GM23338 (cell line): ENCODE measurements at regions not wholly inside any gene's neighbourhood (a gene's known extent, or its start where the extent isn't known, plus 50 kb on each side); places are given as distances from the start of the nearest gene placed in this dataset.

Experiments
- ATAC-seq: fragments of 200-7000 bp; cut with Tn5 transposase; 3 replicates; pipeline ENCODE4 v1.9.1; 2020
- DNase-seq: peaks from one replicate; pipeline ENCODE4 v3.0.0-alpha.2; 2015; ENCODE audit warnings: low spot score
- H2AFZ ChIP-seq: fragments of 200-600 bp; sonication (generic); 2 replicates; pipeline ENCODE4 v1.8.0; 2016; ENCODE audit warnings: antibody characterized with exemption, mild to moderate bottlenecking, moderate library complexity
- H3F3A ChIP-seq: fragments of 200-600 bp; sonication (generic); replicated peaks from 2 replicates; pipeline ENCODE4 v1.8.0; 2017; ENCODE audit warnings: antibody characterized with exemption, mixed run types, low read depth
- H3K27ac ChIP-seq: fragments of 200-600 bp; sonication (generic); 2 replicates; pipeline ENCODE4 v1.6.1; 2016; ENCODE audit warnings: low read depth
- H3K27me3 ChIP-seq: fragments of 200-600 bp; sonication (generic); 2 replicates; pipeline ENCODE4 v1.8.0; 2016; ENCODE audit warnings: mild to moderate bottlenecking, mixed run types, moderate library complexity; ENCODE audit not compliant: insufficient read depth
- H3K36me3 ChIP-seq: fragments of 200-600 bp; sonication (generic); 2 replicates; pipeline ENCODE4 v1.8.0; 2016; ENCODE audit warnings: mild to moderate bottlenecking; ENCODE audit not compliant: insufficient read depth
- H3K4me1 ChIP-seq: fragments of 200-600 bp; sonication (generic); 2 replicates; pipeline ENCODE4 v1.8.0; 2016; ENCODE audit warnings: mild to moderate bottlenecking, moderate library complexity; ENCODE audit not compliant: insufficient read depth
- H3K4me2 ChIP-seq: fragments of 200-600 bp; sonication (generic); 2 replicates; pipeline ENCODE4 v1.7.1; 2017; ENCODE audit warnings: mixed run types
- H3K4me3 ChIP-seq: fragments of 200-600 bp; sonication (generic); 2 replicates; pipeline ENCODE4 v1.6.1; 2016; ENCODE audit warnings: mixed run types
- H3K79me2 ChIP-seq: fragments of 200-600 bp; sonication (generic); replicated peaks from 2 replicates; pipeline ENCODE4 v1.8.0; 2017; ENCODE audit warnings: mild to moderate bottlenecking; ENCODE audit not compliant: insufficient read depth
- H3K9me2 ChIP-seq: fragments of 200-600 bp; sonication (generic); 2 replicates; pipeline ENCODE4 v1.8.0; 2017; ENCODE audit not compliant: insufficient read depth
- H4K20me1 ChIP-seq: fragments of 200-600 bp; sonication (generic); replicated peaks from 2 replicates; pipeline ENCODE4 v1.8.0; 2017; ENCODE audit warnings: mild to moderate bottlenecking; ENCODE audit not compliant: insufficient read depth
- H3K27ac Mint-ChIP-seq: 2 replicates; pipeline ENCODE4 v1.8.0; 2020; ENCODE audit warnings: inconsistent platforms, mild to moderate bottlenecking, moderate library complexity, mixed read lengths
- H3K27me3 Mint-ChIP-seq: 3 replicates; pipeline ENCODE4 v1.8.0; 2022; ENCODE audit warnings: low read depth, mild to moderate bottlenecking, moderate library complexity, mixed read lengths, inconsistent platforms; ENCODE audit not compliant: insufficient read depth, poor library complexity
- H3K36me3 Mint-ChIP-seq: 3 replicates; pipeline ENCODE4 v1.8.0; 2021; ENCODE audit warnings: low read depth, mild to moderate bottlenecking, inconsistent platforms, moderate library complexity, mixed read lengths
- H3K4me1 Mint-ChIP-seq: 3 replicates; pipeline ENCODE4 v1.8.0; 2020; ENCODE audit warnings: mild to moderate bottlenecking, inconsistent platforms, mixed read lengths
- H3K4me3 Mint-ChIP-seq: 3 replicates; pipeline ENCODE4 v1.8.0; 2021; ENCODE audit warnings: moderate library complexity, mild to moderate bottlenecking, inconsistent platforms, mixed read lengths
- H3K9me3 Mint-ChIP-seq: 3 replicates; pipeline ENCODE4 v1.8.0; 2020; ENCODE audit warnings: moderate library complexity, mild to moderate bottlenecking, inconsistent platforms, mixed read lengths
- CREB1 ChIP-seq: fragments of 250-450 bp; sonication (Bioruptor Pico); IDR thresholded peaks from 2 replicates; pipeline ENCODE4 v1.5.0; 2020; ENCODE audit warnings: low read depth, mild to moderate bottlenecking, moderate library complexity
- ETS1 ChIP-seq: IDR thresholded peaks from 2 replicates; pipeline ENCODE4 v1.6.1; 2016; ENCODE audit warnings: antibody characterized with exemption
- EZH2 ChIP-seq: fragments of 200-600 bp; sonication (generic); IDR thresholded peaks from one replicate; pipeline ENCODE4 v1.8.0; 2017; ENCODE audit warnings: antibody characterized with exemption, mild to moderate bottlenecking, low read depth; ENCODE audit not compliant: unreplicated experiment
- EZH2phosphoT487 ChIP-seq: fragments of 200-600 bp; sonication (generic); IDR thresholded peaks from one replicate; pipeline ENCODE4 v1.8.1; 2018; ENCODE audit warnings: antibody characterized with exemption; ENCODE audit not compliant: unreplicated experiment
- JUNB ChIP-seq: IDR thresholded peaks from one replicate; pipeline ENCODE4 v1.6.1; 2016; ENCODE audit warnings: antibody characterized with exemption; ENCODE audit not compliant: unreplicated experiment
- NANOG ChIP-seq: IDR thresholded peaks from 2 replicates; pipeline ENCODE4 v1.6.1; 2016; ENCODE audit warnings: antibody characterized with exemption, borderline replicate concordance
- POLR2AphosphoS5 ChIP-seq: IDR thresholded peaks from 2 replicates; pipeline ENCODE4 v1.6.1; 2016; ENCODE audit warnings: antibody characterized with exemption, low read depth
- STAT1 ChIP-seq: IDR thresholded peaks from one replicate; pipeline ENCODE4 v1.6.1; 2016; ENCODE audit warnings: antibody characterized with exemption; ENCODE audit not compliant: unreplicated experiment
- ZNF331 ChIP-seq: fragments of 250-450 bp; sonication (Bioruptor Pico); IDR thresholded peaks from 2 replicates; pipeline ENCODE4 v1.5.0; 2020; ENCODE audit warnings: low read depth, mild to moderate bottlenecking, moderate library complexity
- TF ChIP-seq, protein P1 (sequence below): fragments of 250-450 bp; sonication (Bioruptor Pico); IDR thresholded peaks from 2 replicates; pipeline ENCODE4 v1.5.0; 2020; ENCODE audit warnings: mild to moderate bottlenecking, moderate library complexity

GRCh38 chr7:130879191-130879590 is 145.2 kb upstream of the KLF14 start (continued):
- TF ChIP-seq, protein P1, sequence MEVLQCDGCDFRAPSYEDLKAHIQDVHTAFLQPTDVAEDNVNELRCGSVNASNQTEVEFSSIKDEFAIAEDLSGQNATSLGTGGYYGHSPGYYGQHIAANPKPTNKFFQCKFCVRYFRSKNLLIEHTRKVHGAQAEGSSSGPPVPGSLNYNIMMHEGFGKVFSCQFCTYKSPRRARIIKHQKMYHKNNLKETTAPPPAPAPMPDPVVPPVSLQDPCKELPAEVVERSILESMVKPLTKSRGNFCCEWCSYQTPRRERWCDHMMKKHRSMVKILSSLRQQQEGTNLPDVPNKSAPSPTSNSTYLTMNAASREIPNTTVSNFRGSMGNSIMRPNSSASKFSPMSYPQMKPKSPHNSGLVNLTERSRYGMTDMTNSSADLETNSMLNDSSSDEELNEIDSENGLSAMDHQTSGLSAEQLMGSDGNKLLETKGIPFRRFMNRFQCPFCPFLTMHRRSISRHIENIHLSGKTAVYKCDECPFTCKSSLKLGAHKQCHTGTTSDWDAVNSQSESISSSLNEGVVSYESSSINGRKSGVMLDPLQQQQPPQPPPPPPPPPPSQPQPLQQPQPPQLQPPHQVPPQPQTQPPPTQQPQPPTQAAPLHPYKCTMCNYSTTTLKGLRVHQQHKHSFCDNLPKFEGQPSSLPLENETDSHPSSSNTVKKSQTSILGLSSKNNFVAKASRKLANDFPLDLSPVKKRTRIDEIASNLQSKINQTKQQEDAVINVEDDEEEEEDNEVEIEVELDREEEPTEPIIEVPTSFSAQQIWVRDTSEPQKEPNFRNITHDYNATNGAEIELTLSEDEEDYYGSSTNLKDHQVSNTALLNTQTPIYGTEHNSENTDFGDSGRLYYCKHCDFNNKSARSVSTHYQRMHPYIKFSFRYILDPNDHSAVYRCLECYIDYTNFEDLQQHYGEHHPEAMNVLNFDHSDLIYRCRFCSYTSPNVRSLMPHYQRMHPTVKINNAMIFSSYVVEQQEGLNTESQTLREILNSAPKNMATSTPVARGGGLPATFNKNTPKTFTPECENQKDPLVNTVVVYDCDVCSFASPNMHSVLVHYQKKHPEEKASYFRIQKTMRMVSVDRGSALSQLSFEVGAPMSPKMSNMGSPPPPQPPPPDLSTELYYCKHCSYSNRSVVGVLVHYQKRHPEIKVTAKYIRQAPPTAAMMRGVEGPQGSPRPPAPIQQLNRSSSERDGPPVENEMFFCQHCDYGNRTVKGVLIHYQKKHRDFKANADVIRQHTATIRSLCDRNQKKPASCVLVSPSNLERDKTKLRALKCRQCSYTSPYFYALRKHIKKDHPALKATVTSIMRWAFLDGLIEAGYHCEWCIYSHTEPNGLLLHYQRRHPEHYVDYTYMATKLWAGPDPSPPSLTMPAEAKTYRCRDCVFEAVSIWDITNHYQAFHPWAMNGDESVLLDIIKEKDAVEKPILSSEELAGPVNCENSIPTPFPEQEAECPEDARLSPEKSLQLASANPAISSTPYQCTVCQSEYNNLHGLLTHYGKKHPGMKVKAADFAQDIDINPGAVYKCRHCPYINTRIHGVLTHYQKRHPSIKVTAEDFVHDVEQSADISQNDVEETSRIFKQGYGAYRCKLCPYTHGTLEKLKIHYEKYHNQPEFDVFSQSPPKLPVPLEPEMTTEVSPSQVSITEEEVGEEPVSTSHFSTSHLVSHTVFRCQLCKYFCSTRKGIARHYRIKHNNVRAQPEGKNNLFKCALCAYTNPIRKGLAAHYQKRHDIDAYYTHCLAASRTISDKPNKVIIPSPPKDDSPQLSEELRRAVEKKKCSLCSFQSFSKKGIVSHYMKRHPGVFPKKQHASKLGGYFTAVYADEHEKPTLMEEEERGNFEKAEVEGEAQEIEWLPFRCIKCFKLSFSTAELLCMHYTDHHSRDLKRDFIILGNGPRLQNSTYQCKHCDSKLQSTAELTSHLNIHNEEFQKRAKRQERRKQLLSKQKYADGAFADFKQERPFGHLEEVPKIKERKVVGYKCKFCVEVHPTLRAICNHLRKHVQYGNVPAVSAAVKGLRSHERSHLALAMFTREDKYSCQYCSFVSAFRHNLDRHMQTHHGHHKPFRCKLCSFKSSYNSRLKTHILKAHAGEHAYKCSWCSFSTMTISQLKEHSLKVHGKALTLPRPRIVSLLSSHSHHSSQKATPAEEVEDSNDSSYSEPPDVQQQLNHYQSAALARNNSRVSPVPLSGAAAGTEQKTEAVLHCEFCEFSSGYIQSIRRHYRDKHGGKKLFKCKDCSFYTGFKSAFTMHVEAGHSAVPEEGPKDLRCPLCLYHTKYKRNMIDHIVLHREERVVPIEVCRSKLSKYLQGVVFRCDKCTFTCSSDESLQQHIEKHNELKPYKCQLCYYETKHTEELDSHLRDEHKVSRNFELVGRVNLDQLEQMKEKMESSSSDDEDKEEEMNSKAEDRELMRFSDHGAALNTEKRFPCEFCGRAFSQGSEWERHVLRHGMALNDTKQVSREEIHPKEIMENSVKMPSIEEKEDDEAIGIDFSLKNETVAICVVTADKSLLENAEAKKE, result no peak
- TF ChIP-seq EZH2, result no peak

- DNase-seq (no peak), ATAC-seq (no peak)
- H3K36me3 ChIP-seq, result no peaks in the 10 kb centered on the region
- no peaks in the 10 kb centered on the region for H3K79me2 ChIP-seq
- H3K27ac ChIP-seq, result no peak overlapping the region
- Mint-ChIP-seq H3K4me3 (no peak overlapping the region), H3K9me3 (no peaks in the 10 kb centered on the region), H3K36me3 (peaks cover 3% of the 10 kb centered on the region; the same call in 1 of the 3 replicates), H3K27me3 (no peaks in the 10 kb centered on the region), H3K4me1 (peaks cover 39% of the 10 kb centered on the region), H3K27ac (no peak overlapping the region)
- H3K9me2 ChIP-seq, result no peaks in the 10 kb centered on the region
- no peaks in the 10 kb centered on the region for H3K27me3 ChIP-seq
- no peaks in the 10 kb centered on the region; the same call in 1 of the 2 replicates for H4K20me1 ChIP-seq
- H3K4me1 ChIP-seq, result peaks cover 25% of the 10 kb centered on the region
- H3K4me3 ChIP-seq, result no peak overlapping the region
- H3F3A ChIP-seq, result no peaks in the 10 kb centered on the region
- H3K4me2 ChIP-seq, result no peak overlapping the region
- no peak overlapping the region for H2AFZ ChIP-seq
- no peak for TF ChIP-seq STAT1
- no peak for TF ChIP-seq ZNF331 (CRISPR knock-in tag)
- TF ChIP-seq CREB1 (CRISPR knock-in tag), result no peak
- TF ChIP-seq EZH2, result no peak
- no peak for TF ChIP-seq EZH2phosphoT487
- TF ChIP-seq, protein P1, result no peak
- TF ChIP-seq ETS1, result no peak
- no peak for TF ChIP-seq NANOG
- TF ChIP-seq POLR2AphosphoS5, result no peak
- TF ChIP-seq JUNB, result no peak
Measured at GRCh38 chr7:130880668-130881067, 146.7 kb upstream of the KLF14 start.
